ENCODE measurements at regions not wholly inside any gene's neighbourhood (a gene's known extent, or its start where the extent isn't known, plus 50 kb on each side); places are given as distances from the start of the nearest gene placed in this dataset.
A peak's percentile ranks its signal among the peaks of the same experiment; 100 is the strongest.
"Not testable (repeated sequence)": the region's sequence is repeated elsewhere in the genome, so short reads cannot be mapped to it uniquely, and the experiment has no call there.

GRCh38 chr14:58730792-58731464 lies 93.2 kb downstream of the DACT1 start:
- no peak for DNase-seq (ENCODE audit: low spot score)

- peak; percentile 72 for DNase-seq (ENCODE audit: low spot score)
Observed at GRCh38 chr14:58731465-58732293, 93.9 kb downstream of the DACT1 start.

DNA sequence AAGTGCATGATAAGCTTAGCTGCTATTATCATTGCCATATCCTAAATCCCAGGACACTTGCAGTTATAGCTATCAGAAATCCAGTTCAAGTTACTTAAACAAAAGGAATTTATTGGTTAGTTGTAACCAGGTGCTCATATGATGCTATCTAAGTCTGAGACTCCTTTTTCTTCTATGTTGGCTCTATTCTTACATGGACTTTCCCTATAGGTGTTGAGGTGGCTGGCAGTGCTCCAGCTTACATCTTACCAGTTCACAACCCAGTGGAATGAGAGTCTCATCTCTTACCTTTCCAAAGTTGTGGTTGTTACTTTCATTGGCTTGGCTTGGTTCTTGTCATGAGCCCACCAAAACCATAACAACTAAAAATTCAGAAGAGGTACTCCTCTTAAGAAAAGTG lies 94.6 kb downstream of the DACT1 start:
- no peak for DNase-seq (ENCODE audit: low spot score)

- DNase-seq (ENCODE audit: low spot score): no peak
Observed at GRCh38 chr14:58733451-58734208, 95.9 kb downstream of the DACT1 start.

- no peak for DNase-seq (ENCODE audit: low spot score)
Observed at GRCh38 chr14:58735596-58735995, 97.8 kb downstream of the DACT1 start.

DNA sequence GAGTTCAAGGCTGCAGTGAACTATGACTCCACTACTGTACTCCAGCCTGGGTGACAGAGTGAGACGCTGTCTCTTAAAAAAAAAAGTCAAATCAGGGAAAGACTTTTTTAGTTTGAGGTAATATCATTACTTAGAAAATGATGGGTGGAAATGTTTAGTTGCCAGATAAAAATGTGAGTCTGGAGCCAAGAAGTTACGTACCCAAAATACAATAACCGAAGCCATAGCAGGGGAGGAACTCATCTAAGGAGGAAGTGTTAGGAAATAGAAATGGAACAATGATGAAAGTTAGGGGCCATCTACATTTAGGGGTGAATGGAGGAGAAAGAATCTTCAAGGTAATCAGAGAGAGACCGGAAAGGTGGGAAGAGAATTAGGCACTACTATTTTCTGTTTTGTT lies 98.8 kb downstream of the DACT1 start:
- no peak for DNase-seq (ENCODE audit: low spot score)

- no peak for DNase-seq (ENCODE audit: low spot score)
Observed at GRCh38 chr14:58737511-58737910, 99.7 kb downstream of the DACT1 start.

DNA sequence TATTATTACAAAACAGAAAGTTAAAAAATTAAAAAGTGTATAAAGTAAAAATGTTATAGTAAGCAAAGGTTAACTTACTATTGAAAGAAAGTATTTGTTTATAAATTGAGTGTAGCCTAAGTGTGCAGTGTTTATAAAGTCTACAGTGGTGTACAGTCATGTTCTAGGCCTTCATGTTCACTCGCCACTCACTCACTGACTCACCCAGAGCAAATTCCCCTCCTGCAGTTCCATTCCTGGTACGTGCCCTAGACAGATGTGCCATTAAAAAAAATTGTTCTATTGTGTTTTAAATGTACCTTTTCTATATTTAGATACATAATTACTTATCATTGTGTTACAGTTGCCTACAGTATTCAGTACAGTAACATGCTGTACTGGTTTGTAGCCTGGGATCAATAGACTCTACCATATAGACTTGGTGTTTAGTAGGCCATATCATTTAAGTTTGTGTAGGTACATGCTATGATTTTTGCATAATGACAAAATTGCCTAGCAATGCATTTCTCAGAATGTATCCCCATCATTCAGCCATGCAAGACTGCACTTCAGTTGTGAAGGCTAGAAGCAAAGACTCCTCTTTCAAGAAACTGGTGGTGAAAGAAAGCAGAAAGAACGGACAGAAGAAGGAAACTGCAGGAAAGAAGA lies 100.6 kb downstream of the DACT1 start:
- peak; percentile 49 for DNase-seq (ENCODE audit: low spot score)

DNA sequence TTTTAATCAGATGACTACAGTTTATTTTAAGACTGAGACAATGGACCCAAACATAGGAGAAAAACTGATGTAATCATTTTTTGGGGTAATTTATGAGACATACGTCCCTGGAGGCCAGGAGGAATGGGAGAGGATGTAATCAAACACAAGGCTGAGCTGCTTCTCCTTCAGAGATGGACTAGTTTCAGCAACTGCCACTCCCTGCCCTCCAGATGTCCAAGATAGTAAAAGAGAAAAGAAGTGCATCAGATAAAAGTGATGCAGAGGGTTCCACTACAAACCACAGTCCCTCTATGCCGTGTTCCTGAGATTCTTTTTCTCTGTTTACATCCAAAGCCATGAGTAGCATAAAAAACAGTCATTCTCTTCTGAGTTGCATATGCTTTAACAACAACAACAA lies 101.1 kb downstream of the DACT1 start:
- no peak for DNase-seq (ENCODE audit: low spot score)

GRCh38 chr14:58739674-58740073 lies 101.9 kb downstream of the DACT1 start:
- DNase-seq (ENCODE audit: low spot score): no peak

DNA sequence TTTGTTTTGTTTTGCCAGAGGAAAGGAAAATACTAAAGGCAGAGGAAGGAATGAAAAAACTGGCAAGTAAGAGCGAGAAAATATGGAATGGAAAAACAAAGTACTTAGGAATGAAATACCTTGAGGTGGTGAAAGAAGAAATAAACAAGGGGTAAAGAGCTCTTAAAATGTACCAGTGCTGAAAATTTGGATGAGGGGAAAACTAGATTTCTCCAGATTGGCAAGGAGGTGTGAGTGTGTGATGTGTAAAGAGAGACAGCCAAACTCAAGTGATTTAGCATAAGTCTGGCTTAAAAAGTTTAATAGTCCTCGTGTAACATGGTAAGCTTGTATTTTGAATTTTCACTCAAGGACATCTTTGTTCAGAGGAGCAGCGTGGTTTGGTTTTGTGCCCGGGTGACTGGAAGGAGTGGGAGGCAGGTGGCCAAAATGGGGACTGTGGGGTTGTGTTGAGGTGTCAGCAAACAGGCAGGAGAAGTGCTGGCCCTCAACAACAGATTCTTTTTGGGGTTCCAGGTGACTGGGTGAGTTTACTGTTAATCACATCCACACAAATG lies 102.7 kb downstream of the DACT1 start:
- no peak for DNase-seq (ENCODE audit: low spot score)

DNA sequence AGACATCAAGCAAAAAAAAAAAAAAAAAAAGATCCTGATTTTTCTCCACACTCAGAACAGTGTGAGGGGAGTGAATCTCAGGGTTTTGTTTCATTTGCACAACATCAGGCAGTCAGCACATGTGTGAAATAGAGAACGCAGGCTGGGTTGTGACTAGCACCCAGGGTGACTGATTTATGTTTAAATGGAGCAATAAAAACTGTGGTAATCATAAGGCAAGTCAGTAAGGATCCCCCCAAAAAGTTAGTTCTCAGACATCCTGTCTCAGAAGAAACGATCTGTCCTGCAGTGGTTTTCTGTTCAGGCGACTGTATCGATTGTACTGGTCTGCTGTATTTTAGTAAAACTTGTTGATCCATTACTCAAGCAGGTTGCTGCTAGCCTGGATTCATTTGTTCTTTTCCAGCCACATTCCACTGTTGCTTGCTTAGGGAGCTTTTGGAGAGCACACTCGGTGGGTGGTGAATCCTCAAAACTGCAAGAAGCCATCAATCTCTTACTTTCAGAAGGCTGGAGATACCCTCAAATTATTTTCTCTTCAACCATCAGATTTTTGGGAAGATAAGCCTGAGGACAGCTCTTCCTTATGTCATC lies 107.1 kb downstream of the DACT1 start:
- no peak for DNase-seq (ENCODE audit: low spot score)

GRCh38 chr14:58746261-58746660 lies 108.5 kb downstream of the DACT1 start:
- no peak for DNase-seq (ENCODE audit: low spot score)

- DNase-seq (ENCODE audit: low spot score): no peak
Observed at GRCh38 chr14:58746701-58747100, 108.9 kb downstream of the DACT1 start.

- DNase-seq (ENCODE audit: low spot score): peak; percentile 34
Observed at GRCh38 chr14:58747181-58747580, 109.4 kb downstream of the DACT1 start.

DNA sequence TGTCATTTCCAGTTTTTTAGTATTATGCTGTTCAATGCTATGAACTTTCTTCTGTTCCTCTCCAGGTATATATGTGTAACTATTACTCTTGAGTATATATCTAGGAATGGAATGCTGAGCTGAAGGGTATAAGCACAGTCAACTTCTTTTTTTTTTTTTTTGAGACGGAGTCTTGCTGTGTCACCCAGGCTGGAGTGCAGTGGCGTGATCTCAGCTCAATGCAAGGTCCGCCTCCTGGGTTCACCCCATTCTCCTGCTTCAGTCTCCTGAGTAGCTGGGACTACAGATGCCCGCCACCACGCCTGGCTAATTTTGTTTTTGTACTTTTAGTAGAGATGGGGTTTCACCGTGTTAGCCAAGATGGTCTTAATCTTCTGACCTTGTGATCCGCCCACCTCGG lies 110.5 kb downstream of the DACT1 start:
- not testable (repeated sequence) for DNase-seq (ENCODE audit: low spot score)

DNA sequence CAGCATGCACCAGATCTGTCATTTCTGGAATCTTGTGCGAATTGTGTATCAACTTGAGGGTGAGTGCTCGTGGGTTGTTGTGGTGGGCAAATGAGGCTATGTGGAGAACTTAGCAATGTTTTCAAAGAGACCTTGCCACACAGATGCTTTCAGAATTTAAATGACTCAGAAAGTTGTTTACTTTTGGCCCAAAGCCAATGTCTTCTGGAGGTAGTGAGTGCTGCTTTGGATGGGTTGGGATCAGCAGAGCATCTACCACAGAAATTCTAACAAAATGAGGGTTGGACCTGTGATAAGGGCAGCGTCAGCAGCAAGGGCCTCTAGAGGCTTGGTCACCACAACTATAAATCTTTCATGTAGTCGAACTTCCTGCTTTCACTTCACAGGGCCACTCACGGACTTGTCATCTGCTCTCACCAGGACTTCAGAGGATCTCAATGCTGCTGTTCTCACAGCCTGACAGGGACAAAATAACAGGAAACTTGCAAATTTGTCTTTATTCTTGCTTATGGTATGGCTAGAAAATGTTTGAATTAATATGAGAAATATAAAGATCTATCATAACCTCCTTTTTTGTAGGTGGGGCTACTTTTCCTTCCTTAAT lies 111.4 kb downstream of the DACT1 start:
- peak; percentile 71 for DNase-seq (ENCODE audit: low spot score)

DNA sequence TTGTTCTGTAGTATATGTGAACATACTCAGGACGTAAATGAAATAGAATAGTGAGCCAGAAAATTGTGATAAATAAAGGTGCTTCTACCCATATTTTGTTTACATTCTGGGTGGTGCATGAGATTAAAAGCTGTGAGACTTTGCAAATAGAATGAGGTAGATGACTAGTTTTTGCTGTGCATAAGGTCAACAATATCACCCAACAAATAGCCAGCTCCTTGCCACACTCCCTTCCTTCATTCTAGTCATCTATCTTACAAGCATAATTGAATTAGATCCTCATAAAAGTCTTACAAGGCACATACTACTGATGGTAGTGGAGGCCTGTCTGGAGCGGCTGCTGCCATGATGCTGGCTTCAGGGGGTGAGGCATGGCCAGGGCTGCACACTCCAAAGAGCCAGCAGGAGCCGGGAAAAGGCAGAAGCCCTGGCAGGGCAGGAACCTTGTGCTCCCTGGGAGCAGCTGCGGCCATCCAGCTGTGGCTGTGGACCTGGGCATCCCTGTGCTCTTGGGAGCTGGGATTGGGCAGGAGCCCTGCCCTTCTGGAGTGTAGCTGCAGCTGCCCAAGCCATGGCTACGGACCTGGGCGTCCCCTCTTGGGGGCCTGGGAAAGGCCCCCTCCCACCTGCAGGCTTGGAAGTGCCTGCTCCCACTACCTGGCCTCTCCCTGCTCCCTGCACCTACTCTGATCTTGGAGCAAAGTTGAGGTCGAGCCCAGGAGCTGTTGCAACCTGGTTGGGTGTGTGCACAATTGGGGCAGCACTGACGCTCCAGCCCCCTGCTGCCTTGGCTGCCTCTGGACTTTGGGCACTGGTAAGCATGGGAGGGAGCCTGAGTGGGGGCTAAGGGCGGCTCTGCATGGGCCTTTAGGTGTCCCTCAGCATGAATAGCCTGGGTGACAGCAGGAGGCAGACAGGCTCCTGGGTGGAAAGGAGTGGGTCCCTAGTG lies 112.8 kb downstream of the DACT1 start:
- no peak for DNase-seq (ENCODE audit: low spot score)

- DNase-seq (ENCODE audit: low spot score): no peak
Observed at GRCh38 chr14:58751788-58752187, 114.0 kb downstream of the DACT1 start.

DNA sequence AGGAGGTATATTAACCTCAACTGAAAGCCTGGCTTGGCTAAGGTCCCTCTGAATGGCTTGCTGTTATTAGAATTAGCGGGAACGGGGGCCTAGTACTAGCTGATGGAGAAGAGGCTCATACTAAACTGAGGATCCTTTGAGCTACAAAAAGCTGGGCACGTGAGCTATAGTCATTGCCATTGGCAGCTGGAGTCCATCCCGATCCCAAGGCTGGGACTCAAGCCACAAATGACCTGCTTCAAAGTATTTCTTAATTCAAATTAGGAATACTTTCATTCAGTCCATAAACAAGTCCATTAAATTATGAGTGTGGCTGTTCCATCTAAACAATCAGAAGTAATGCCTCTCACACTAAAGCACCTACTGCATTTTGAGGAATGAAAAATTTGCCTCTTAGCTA lies 114.5 kb downstream of the DACT1 start:
- DNase-seq (ENCODE audit: low spot score): no peak
